Caco-2 (cell line): ENCODE measurements at regions not wholly inside any gene's neighbourhood (a gene's known extent, or its start where the extent isn't known, plus 50 kb on each side); places are given as distances from the start of the nearest gene placed in this dataset.

ENCODE experiments used
- BruUV-seq: library from RNA; stranded (reverse); fragments of 400-500 nt; replicated peaks from 2 replicates; lab custom pipeline; 2021; lab: Mats Ljungman, UMichigan
- CTCF ChIA-PET: fragments of 300-600 bp; sonication (Branson Sonifier 250); formaldehyde crosslinking; loops from one replicate; lab custom pipeline; 2022; ENCODE audit warnings: antibody characterized with exemption; lab: Charles Lee
- POLR2A ChIA-PET: fragments of 300-600 bp; sonication (Branson Sonifier 250); formaldehyde crosslinking; loops from one replicate; lab custom pipeline; 2022; ENCODE audit warnings: antibody characterized with exemption; lab: Charles Lee
- DNase-seq, 2 experiments: peaks; one replicate each; pipeline versions ENCODE4 v3.0.0 to v3.0.0-alpha.2; 2020 to 2022
- H3K27me3 ChIP-seq: replicated peaks from 2 replicates; pipeline ENCODE4 v1.6.0; 2011; ENCODE audit warnings: low read length; ENCODE audit not compliant: control insufficient read depth, insufficient read depth
- H3K36me3 ChIP-seq: 2 replicates; pipeline ENCODE4 v1.5.1; 2011; ENCODE audit warnings: low read length; ENCODE audit not compliant: control insufficient read depth, insufficient read depth
- H3K4me1 ChIP-seq: fragments of 250-450 bp; sonication (Bioruptor Pico); 2 replicates; pipeline ENCODE4 v1.5.1; 2020; ENCODE audit warnings: mild to moderate bottlenecking
- H3K4me3 ChIP-seq: 2 replicates; pipeline ENCODE4 v1.5.1; 2011; ENCODE audit warnings: low read depth, mild to moderate bottlenecking, control low read depth, low read length
- H3K9me3 ChIP-seq: fragments of 250-450 bp; sonication (Bioruptor Pico); 2 replicates; pipeline ENCODE4 v1.5.1; 2020; ENCODE audit warnings: mild to moderate bottlenecking, moderate library complexity
- H3K27ac Mint-ChIP-seq: one replicate; pipeline ENCODE4 v1.8.0; 2022; ENCODE audit warnings: mixed read lengths; ENCODE audit not compliant: unreplicated experiment
- H3K27me3 Mint-ChIP-seq: one replicate; pipeline ENCODE4 v1.8.0; 2022; ENCODE audit warnings: mixed read lengths; ENCODE audit not compliant: insufficient read depth, unreplicated experiment
- H3K36me3 Mint-ChIP-seq: one replicate; pipeline ENCODE4 v1.8.0; 2022; ENCODE audit warnings: mild to moderate bottlenecking, mixed read lengths; ENCODE audit not compliant: insufficient read depth, unreplicated experiment
- H3K4me1 Mint-ChIP-seq: one replicate; pipeline ENCODE4 v1.8.0; 2022; ENCODE audit warnings: low read depth, mixed read lengths; ENCODE audit not compliant: unreplicated experiment
- H3K4me3 Mint-ChIP-seq: one replicate; pipeline ENCODE4 v1.8.0; 2022; ENCODE audit warnings: mild to moderate bottlenecking, moderate library complexity, mixed read lengths; ENCODE audit not compliant: unreplicated experiment
- H3K9me3 Mint-ChIP-seq: one replicate; pipeline ENCODE4 v1.8.0; 2022; ENCODE audit warnings: mixed read lengths; ENCODE audit not compliant: unreplicated experiment
- intact Hi-C: fragments of 100-400 bp; cut with micrococcal nuclease; formaldehyde crosslinking; loops from one replicate; pipeline ENCODE4 v1.10.0; 2022; ENCODE audit not compliant: unreplicated experiment
- TF ChIP-seq, protein P1 (sequence below), 2 experiments: fragments of 200-600 bp in 1 of 2; IDR thresholded peaks; 1 replicate in 1 of 2; 2 replicates in 1 of 2; pipeline versions ENCODE4 v1.5.1 to v1.8.0; 2011 to 2022; ENCODE audit warnings: antibody characterized with exemption in 1 of 2, control low read depth in 1 of 2, inconsistent platforms in 1 of 2, low read depth in 1 of 2, low read length in 1 of 2, mild to moderate bottlenecking in 1 of 2, moderate library complexity in 1 of 2; ENCODE audit not compliant: insufficient read depth in 1 of 2, severe bottlenecking in 1 of 2, unreplicated experiment in 1 of 2

DNA sequence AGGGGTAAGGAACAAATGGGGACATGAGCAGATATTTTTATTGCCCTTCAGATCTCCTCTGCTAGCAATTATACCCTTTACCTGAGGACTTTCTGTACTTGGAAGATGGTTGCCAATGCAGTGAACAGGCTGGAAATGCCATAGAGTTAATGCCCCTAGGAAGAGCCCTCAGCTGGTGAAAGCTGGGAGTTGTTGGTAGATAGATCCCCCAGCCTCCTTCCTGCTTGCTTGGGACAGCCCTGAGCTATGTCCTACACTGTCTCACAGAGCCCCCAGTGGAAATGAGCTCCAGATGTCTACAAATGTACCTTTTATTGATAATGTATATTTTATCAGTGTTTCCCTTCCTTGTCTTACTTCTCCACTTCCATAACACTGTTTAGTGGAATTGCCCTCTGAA lies 87.6 kb upstream of the PAK5 start:
- Mint-ChIP-seq H3K9me3 (no peaks in the 10 kb centered on the region), H3K27me3 (no peaks in the 10 kb centered on the region), H3K27ac (no peak overlapping the region), H3K4me1 (no peaks in the 10 kb centered on the region), H3K36me3 (no peaks in the 10 kb centered on the region), H3K4me3 (no peak overlapping the region)
- intact Hi-C loops: no loop called here
- ChIA-PET CTCF (interaction anchor here (0.6 kb wide), 1 partner anchor 309 kb away, joined by 4 read pairs; no protein-coding TSS in a partner anchor), POLR2A (no interaction called here)
- BruUV-seq: no TSS peak
- Histone ChIP-seq H3K36me3 (no peaks in the 10 kb centered on the region), H3K9me3 (no peaks in the 10 kb centered on the region), H3K4me3 (no peak overlapping the region), H3K27me3 (no peaks in the 10 kb centered on the region), H3K4me1 (no peaks in the 10 kb centered on the region)
- TF ChIP-seq, protein P1, sequence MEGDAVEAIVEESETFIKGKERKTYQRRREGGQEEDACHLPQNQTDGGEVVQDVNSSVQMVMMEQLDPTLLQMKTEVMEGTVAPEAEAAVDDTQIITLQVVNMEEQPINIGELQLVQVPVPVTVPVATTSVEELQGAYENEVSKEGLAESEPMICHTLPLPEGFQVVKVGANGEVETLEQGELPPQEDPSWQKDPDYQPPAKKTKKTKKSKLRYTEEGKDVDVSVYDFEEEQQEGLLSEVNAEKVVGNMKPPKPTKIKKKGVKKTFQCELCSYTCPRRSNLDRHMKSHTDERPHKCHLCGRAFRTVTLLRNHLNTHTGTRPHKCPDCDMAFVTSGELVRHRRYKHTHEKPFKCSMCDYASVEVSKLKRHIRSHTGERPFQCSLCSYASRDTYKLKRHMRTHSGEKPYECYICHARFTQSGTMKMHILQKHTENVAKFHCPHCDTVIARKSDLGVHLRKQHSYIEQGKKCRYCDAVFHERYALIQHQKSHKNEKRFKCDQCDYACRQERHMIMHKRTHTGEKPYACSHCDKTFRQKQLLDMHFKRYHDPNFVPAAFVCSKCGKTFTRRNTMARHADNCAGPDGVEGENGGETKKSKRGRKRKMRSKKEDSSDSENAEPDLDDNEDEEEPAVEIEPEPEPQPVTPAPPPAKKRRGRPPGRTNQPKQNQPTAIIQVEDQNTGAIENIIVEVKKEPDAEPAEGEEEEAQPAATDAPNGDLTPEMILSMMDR (IDR thresholded peaks at IDR 0.05; ENCODE audit: insufficient read depth in 1 of 2, low read depth in 1 of 2, low read length in 1 of 2, severe bottlenecking in 1 of 2, unreplicated experiment in 1 of 2): no peak
- DNase-seq: no peak

DNA sequence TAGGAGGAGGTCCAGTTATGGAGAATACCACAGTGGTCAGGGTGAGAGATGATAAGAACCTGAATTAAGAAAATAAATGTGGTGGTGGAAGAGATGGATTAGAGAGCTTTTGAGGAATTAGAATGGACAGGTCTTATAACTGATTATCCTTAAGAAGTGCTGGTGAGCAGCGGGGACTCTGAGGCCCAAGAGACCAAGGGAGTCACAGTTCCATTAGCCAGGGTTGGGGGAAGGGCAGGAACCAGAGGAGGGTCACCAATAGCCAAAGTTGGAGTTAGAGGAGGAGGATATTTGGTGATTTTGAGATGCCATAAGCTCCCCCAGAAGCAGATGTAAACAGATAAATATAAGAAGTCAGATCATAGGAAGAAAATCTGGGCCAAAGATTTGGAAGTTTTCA lies 87.1 kb upstream of the PAK5 start:
- no peak for DNase-seq
- H3K27ac Mint-ChIP-seq: no peak overlapping the region

DNA sequence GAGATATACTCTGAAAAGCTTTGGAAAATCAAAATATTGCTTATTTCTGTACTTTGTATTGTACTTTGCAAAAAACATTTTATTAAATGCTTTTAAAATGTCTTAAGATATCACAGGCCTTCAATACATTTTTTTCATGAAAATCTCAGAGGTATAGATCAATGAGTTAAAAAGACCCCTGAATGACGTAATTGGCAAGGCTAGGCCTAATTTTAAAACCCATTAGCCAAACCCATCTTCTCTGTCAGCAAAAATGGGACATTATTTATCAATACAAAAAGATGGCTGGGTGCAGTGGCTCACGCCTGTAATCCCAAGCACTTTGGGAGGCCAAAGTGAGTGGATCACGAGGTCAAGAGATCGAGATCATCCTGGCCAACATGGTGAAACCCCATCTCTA lies 84.8 kb upstream of the PAK5 start:
- Mint-ChIP-seq H3K36me3 (no peaks in the 10 kb centered on the region), H3K27me3 (no peaks in the 10 kb centered on the region), H3K9me3 (no peaks in the 10 kb centered on the region), H3K4me3 (no peak overlapping the region), H3K4me1 (no peaks in the 10 kb centered on the region), H3K27ac (no peak overlapping the region)
- Histone ChIP-seq H3K27me3 (no peaks in the 10 kb centered on the region), H3K4me3 (no peak overlapping the region), H3K9me3 (no peaks in the 10 kb centered on the region), H3K36me3 (no peaks in the 10 kb centered on the region), H3K4me1 (no peaks in the 10 kb centered on the region)
- BruUV-seq: no TSS peak
- TF ChIP-seq, protein P1 (IDR thresholded peaks at IDR 0.05; ENCODE audit: insufficient read depth in 1 of 2, low read depth in 1 of 2, low read length in 1 of 2, severe bottlenecking in 1 of 2, unreplicated experiment in 1 of 2): no peak
- intact Hi-C loops: no loop called here
- ChIA-PET CTCF (no interaction called here), POLR2A (no interaction called here)
- DNase-seq: no peak

More for the DNA sequence above, 87.1 kb upstream of the PAK5 start:
- Histone ChIP-seq H3K4me1 (no peaks in the 10 kb centered on the region), H3K9me3 (no peaks in the 10 kb centered on the region), H3K36me3 (no peaks in the 10 kb centered on the region), H3K4me3 (no peak overlapping the region), H3K27me3 (no peaks in the 10 kb centered on the region)
- no TSS peak for BruUV-seq
- Mint-ChIP-seq H3K4me3 (no peak overlapping the region), H3K9me3 (no peaks in the 10 kb centered on the region), H3K36me3 (no peaks in the 10 kb centered on the region), H3K4me1 (no peaks in the 10 kb centered on the region), H3K27me3 (no peaks in the 10 kb centered on the region)
- ChIA-PET POLR2A (no interaction called here), CTCF (no interaction called here)
- intact Hi-C loops: no loop called here
- TF ChIP-seq, protein P1 (IDR thresholded peaks at IDR 0.05; ENCODE audit: insufficient read depth in 1 of 2, low read depth in 1 of 2, low read length in 1 of 2, severe bottlenecking in 1 of 2, unreplicated experiment in 1 of 2): no peak
